ENCODE measurements at regions not wholly inside any gene's neighbourhood (a gene's known extent, or its start where the extent isn't known, plus 50 kb on each side); places are given as distances from the start of the nearest gene placed in this dataset.

DNA sequence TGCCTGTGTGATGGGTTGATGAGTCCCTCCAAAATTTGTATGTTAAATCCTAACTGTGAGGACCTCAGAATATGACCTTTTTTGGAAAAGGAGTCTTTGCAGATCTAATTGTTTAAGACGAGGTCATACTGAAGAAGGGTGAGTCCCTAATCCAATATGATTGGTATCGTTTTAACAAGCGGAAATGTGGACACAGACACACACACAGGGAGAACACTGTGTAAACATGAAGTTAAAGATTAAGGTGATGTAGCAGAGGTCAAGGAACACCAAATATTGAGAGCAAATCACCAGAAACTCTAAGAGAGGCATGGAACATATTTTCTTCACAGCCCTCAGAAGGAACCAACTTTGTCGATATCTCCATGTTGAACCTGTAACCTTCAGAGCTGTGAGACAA lies 1106.7 kb downstream of the SLC6A15 start:
- TF ChIP-seq, protein P1, sequence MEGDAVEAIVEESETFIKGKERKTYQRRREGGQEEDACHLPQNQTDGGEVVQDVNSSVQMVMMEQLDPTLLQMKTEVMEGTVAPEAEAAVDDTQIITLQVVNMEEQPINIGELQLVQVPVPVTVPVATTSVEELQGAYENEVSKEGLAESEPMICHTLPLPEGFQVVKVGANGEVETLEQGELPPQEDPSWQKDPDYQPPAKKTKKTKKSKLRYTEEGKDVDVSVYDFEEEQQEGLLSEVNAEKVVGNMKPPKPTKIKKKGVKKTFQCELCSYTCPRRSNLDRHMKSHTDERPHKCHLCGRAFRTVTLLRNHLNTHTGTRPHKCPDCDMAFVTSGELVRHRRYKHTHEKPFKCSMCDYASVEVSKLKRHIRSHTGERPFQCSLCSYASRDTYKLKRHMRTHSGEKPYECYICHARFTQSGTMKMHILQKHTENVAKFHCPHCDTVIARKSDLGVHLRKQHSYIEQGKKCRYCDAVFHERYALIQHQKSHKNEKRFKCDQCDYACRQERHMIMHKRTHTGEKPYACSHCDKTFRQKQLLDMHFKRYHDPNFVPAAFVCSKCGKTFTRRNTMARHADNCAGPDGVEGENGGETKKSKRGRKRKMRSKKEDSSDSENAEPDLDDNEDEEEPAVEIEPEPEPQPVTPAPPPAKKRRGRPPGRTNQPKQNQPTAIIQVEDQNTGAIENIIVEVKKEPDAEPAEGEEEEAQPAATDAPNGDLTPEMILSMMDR (conservative IDR thresholded peaks at IDR 0.05) = no peak
- TF ChIP-seq ZFX (IDR thresholded peaks at IDR 0.05) = no peak
